ENCODE measurements at regions not wholly inside any gene's neighbourhood (a gene's known extent, or its start where the extent isn't known, plus 50 kb on each side); places are given as distances from the start of the nearest gene placed in this dataset.

- Histone ChIP-seq H3K4me1 (no peaks in the 10 kb centered on the region), H3K36me3 (no peaks in the 10 kb centered on the region), H3K4me3 (ENCODE audit: low read depth, low read length) (no peak overlapping the region), H3K9me3 (no peaks in the 10 kb centered on the region), H3K27me3 (no peaks in the 10 kb centered on the region)
- no peak for DNase-seq
- no peak for TF ChIP-seq CTCF (IDR thresholded peaks at IDR 0.05; ENCODE audit: low read depth, low read length)
These were observed 123.3 kb upstream of the TANK start for GRCh38 chr2:161036926-161037325.

GRCh38 chr2:161039071-161039470 is 121.2 kb upstream of the TANK start:
- TF ChIP-seq CTCF (IDR thresholded peaks at IDR 0.05; ENCODE audit: low read depth, low read length) = no peak
- Histone ChIP-seq H3K36me3 (no peaks in the 10 kb centered on the region), H3K27me3 (no peaks in the 10 kb centered on the region), H3K4me1 (no peaks in the 10 kb centered on the region), H3K9me3 (no peaks in the 10 kb centered on the region), H3K4me3 (ENCODE audit: low read depth, low read length) (no peak overlapping the region)
- DNase-seq = no peak

- Histone ChIP-seq H3K9me3 (no peaks in the 10 kb centered on the region), H3K27me3 (no peaks in the 10 kb centered on the region), H3K4me1 (no peaks in the 10 kb centered on the region), H3K36me3 (no peaks in the 10 kb centered on the region), H3K4me3 (ENCODE audit: low read depth, low read length) (no peak overlapping the region)
- no peak for TF ChIP-seq CTCF (IDR thresholded peaks at IDR 0.05; ENCODE audit: low read depth, low read length)
- no peak for DNase-seq
These were observed 118.9 kb upstream of the TANK start for GRCh38 chr2:161041356-161041755.

GRCh38 chr2:161042990-161043625 is 117.1 kb upstream of the TANK start:
- TF ChIP-seq CTCF (IDR thresholded peaks at IDR 0.05; ENCODE audit: low read depth, low read length) = no peak
- Histone ChIP-seq H3K9me3 (no peaks in the 10 kb centered on the region), H3K4me3 (ENCODE audit: low read depth, low read length) (no peak overlapping the region), H3K36me3 (no peaks in the 10 kb centered on the region), H3K4me1 (no peaks in the 10 kb centered on the region), H3K27me3 (no peaks in the 10 kb centered on the region)
- no peak for DNase-seq

GRCh38 chr2:161044095-161044865 is 115.9 kb upstream of the TANK start:
- no peak for DNase-seq
- H3K27me3 ChIP-seq = 0 out of 2 replicates have a peak, but pooled peaks cover 5% of the 10 kb centered on the region
- H3K9me3 ChIP-seq = no peaks in the 10 kb centered on the region
- TF ChIP-seq CTCF (IDR thresholded peaks at IDR 0.05; ENCODE audit: low read depth, low read length) = no peak
- no peaks in the 10 kb centered on the region for H3K4me1 ChIP-seq
- no peak overlapping the region for H3K4me3 ChIP-seq (ENCODE audit: low read depth, low read length)
- H3K36me3 ChIP-seq = no peaks in the 10 kb centered on the region

GRCh38 chr2:161044921-161045320 is 115.3 kb upstream of the TANK start:
- TF ChIP-seq CTCF (IDR thresholded peaks at IDR 0.05; ENCODE audit: low read depth, low read length) = no peak
- no peaks in the 10 kb centered on the region for H3K36me3 ChIP-seq
- peaks cover 5% of the 10 kb centered on the region; the same call in 1 of the 2 replicates for H3K27me3 ChIP-seq
- DNase-seq = no peak
- H3K4me3 ChIP-seq (ENCODE audit: low read depth, low read length) = no peak overlapping the region
- no peaks in the 10 kb centered on the region for H3K4me1 ChIP-seq
- no peaks in the 10 kb centered on the region for H3K9me3 ChIP-seq

Measured in BE2C (cell line).